Uterus (tissue), 3 donors: ENCODE measurements at regions not wholly inside any gene's neighbourhood (a gene's known extent, or its start where the extent isn't known, plus 50 kb on each side); places are given as distances from the start of the nearest gene placed in this dataset.

Experiments
- DNase-seq, 2 donors: peaks; one replicate each; pipeline ENCODE4 v3.0.0-alpha.2; 2019 to 2020
- H3K27ac ChIP-seq, 2 donors: fragments of 200-600 bp; sonication (generic); 1 replicate in 1 of 2; 2 replicates in 1 of 2; pipeline ENCODE4 v1.5.1; 2016 to 2018
- H3K27me3 ChIP-seq, 2 donors: fragments of 200-600 bp; sonication (generic); one replicate each; pipeline ENCODE4 v1.5.1; 2018 to 2019; ENCODE audit warnings: control low read depth in 1 of 2
- H3K36me3 ChIP-seq, 2 donors: fragments of 200-600 bp; sonication (generic); one replicate each; pipeline ENCODE4 v1.5.1; 2019; ENCODE audit warnings: control low read depth in 1 of 2
- H3K4me1 ChIP-seq, 2 donors: fragments of 200-600 bp; sonication (generic); one replicate each; pipeline ENCODE4 v1.5.1; 2018 to 2019; ENCODE audit warnings: control low read depth in 1 of 2
- H3K4me3 ChIP-seq, 2 donors: fragments of 200-600 bp; sonication (generic); 1 replicate in 1 of 2; 2 replicates in 1 of 2; pipeline ENCODE4 v1.5.1; 2018 to 2019; ENCODE audit warnings: mild to moderate bottlenecking in 1 of 2
- H3K9me3 ChIP-seq, 2 donors: fragments of 200-600 bp; sonication (generic); one replicate each; pipeline ENCODE4 v1.5.1; 2019; ENCODE audit warnings: control low read depth in 1 of 2
- POLR2A ChIP-seq, 2 donors: fragments of 450-650 bp; IDR thresholded peaks; one replicate each; pipeline ENCODE4 v1.6.1; 2016; ENCODE audit warnings: antibody characterized with exemption in 2 of 2, mild to moderate bottlenecking in 1 of 2, moderate library complexity in 1 of 2
- intact Hi-C: fragments of 100-400 bp; cut with DNase I; formaldehyde crosslinking; loops from one replicate; pipeline ENCODE4 v1.15.1; 2023; ENCODE audit warnings: low total_unique reads
- TF ChIP-seq, protein P1 (sequence below), 4 experiments: fragments of 200-600 bp in 2 of 4; fragments of 450-650 bp in 2 of 4; sonication (generic) in 2 of 4; IDR thresholded peaks; one replicate each; pipeline ENCODE4 v1.5.1; 2016 to 2019; ENCODE audit warnings: antibody characterized with exemption in 4 of 4, mild to moderate bottlenecking in 2 of 4, moderate library complexity in 1 of 4
- donor health status: DM: yes; HTN: yes; CAD: no.

DNA sequence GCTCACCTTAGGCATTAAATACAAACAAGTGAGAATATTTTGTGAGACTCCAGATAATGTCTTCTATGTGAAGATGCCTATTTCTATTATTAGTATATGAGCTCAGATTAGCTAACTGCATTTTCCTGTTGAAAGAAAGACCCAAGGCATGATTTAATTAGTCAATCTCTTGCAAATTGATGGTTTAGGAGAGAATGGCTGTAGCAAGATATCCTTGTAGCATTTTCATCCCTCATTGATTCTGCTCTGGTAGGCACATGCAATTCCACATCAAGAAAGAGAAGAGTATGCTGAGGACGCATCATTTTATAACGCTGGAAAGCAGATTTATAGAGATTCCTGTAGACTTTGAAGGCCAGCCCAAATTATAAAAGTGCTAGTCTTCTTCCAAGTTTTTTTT, 332.0 kb downstream of the SOX11 start:
- intact Hi-C loops, result no loop called here
- TF ChIP-seq, protein P1, sequence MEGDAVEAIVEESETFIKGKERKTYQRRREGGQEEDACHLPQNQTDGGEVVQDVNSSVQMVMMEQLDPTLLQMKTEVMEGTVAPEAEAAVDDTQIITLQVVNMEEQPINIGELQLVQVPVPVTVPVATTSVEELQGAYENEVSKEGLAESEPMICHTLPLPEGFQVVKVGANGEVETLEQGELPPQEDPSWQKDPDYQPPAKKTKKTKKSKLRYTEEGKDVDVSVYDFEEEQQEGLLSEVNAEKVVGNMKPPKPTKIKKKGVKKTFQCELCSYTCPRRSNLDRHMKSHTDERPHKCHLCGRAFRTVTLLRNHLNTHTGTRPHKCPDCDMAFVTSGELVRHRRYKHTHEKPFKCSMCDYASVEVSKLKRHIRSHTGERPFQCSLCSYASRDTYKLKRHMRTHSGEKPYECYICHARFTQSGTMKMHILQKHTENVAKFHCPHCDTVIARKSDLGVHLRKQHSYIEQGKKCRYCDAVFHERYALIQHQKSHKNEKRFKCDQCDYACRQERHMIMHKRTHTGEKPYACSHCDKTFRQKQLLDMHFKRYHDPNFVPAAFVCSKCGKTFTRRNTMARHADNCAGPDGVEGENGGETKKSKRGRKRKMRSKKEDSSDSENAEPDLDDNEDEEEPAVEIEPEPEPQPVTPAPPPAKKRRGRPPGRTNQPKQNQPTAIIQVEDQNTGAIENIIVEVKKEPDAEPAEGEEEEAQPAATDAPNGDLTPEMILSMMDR (IDR thresholded peaks at IDR 0.05), result no peak
- TF ChIP-seq POLR2A (IDR thresholded peaks at IDR 0.05), result no peak

DNA sequence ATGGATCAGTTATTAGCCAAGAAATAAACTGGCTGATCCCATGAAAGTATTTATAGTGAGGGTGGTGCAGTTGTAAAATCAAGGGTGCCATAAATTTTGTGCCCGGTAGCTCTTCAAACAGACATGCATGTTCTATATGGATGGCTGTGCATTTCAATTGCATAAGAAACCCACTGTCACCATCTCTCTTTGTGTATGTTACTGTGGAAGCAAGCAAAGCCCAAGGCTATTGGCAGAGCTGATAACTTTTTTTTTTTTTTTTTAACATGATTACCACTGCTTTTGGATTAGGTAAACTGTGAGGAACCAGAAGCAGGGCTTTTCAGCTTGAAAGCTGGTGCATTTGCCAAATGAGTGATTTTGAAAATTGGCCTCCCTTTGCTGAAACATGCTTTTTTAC, 332.6 kb downstream of the SOX11 start:
- intact Hi-C loops, result no loop called here
- H3K9me3 ChIP-seq, result no peaks in the 10 kb centered on the region
- no peak for TF ChIP-seq POLR2A (IDR thresholded peaks at IDR 0.05)
- TF ChIP-seq, protein P1 (IDR thresholded peaks at IDR 0.05), result no peak
- H3K27ac ChIP-seq, result no peak overlapping the region
- no peaks in the 10 kb centered on the region for H3K27me3 ChIP-seq
- H3K4me3 ChIP-seq, result no peak overlapping the region
- no peaks in the 10 kb centered on the region for H3K4me1 ChIP-seq
- H3K36me3 ChIP-seq, result no peaks in the 10 kb centered on the region
- DNase-seq, result no peak

More for the DNA sequence above, 332.0 kb downstream of the SOX11 start:
- H3K36me3 ChIP-seq, result no peaks in the 10 kb centered on the region
- no peaks in the 10 kb centered on the region for H3K27me3 ChIP-seq
- H3K27ac ChIP-seq, result no peak overlapping the region
- DNase-seq, result no peak
- H3K4me1 ChIP-seq, result no peaks in the 10 kb centered on the region
- no peak overlapping the region for H3K4me3 ChIP-seq
- no peaks in the 10 kb centered on the region for H3K9me3 ChIP-seq

DNA sequence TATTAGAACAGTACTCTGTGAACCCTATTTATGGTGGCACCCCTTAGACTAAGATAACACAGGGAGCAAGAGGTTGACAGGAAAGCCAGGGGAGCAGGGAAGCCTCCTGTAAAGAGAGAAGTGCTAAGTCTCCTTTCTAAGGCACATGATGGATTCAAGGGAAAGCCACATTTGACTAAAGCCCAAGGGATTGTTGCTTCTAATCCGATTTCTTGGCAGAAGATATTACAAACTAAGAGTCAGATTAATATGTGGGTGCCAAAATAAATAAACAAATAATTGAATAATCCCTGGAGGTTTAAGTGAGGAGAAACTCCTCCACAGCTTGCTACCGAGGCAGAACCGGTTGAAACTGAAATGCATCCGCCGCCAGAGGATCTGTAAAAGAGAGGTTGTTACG, 333.2 kb downstream of the SOX11 start:
- Histone ChIP-seq H3K36me3 (no peaks in the 10 kb centered on the region), H3K27me3 (no peaks in the 10 kb centered on the region), H3K9me3 (no peaks in the 10 kb centered on the region), H3K27ac (no peak overlapping the region), H3K4me1 (no peaks in the 10 kb centered on the region), H3K4me3 (no peak overlapping the region)
- no peak for DNase-seq
- TF ChIP-seq POLR2A (IDR thresholded peaks at IDR 0.05), result no peak
- TF ChIP-seq, protein P1 (IDR thresholded peaks at IDR 0.05), result no peak
- intact Hi-C loops, result no loop called here

DNA sequence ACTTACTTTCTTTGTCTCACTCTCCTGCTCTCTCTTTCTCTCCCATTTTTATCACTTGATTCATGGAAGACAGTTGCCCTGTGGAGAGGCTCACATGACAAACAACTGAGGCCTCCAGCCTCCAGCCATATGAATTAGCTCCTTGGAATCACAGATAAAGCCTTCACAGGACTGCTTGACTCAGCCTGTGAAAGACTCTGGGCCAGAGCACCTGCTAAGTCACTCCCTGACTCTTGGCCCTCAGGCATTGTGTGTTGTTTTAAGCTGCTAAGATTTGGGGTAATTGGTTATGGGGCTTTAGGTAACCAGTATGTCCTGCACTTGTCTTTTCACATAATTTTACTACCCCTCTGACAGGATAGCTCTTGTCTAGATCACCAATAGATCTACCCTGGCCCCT, 334.9 kb downstream of the SOX11 start:
- Histone ChIP-seq H3K27ac (no peak overlapping the region), H3K9me3 (no peaks in the 10 kb centered on the region), H3K27me3 (no peaks in the 10 kb centered on the region), H3K4me3 (no peak overlapping the region), H3K4me1 (no peaks in the 10 kb centered on the region), H3K36me3 (no peaks in the 10 kb centered on the region)
- intact Hi-C loops, result no loop called here
- no peak for DNase-seq
- TF ChIP-seq, protein P1 (IDR thresholded peaks at IDR 0.05), result no peak
- no peak for TF ChIP-seq POLR2A (IDR thresholded peaks at IDR 0.05)

DNA sequence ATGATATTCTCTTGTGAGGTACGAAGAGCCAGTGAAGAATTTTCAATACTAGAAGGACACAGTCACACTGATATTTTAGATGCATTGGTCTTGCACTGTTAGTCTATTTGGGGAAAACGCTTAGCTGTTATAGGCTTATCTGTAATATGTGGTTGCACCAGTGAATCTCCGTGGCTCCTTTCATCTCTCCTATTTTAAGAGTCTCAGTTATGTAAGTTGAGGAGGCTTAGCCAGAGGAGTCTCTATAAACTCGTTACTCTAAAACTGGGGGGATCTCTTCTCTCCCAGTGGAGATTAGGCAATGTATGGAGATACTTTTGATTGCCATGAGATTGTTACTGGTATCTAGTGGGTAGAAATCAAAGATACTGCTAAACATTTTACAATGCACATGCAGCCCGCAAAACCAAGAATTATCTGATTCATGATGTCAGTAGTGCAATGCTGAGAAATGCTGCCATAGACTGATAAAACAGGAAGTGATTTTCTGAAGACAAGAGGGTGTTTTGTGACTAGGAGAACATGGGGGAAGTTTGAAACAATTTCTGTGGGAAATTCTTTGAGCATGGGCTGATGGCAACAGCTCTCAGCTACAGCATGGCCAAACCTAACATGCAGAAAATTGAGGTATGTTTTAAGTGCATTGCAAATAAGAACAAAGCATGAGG, 339.1 kb downstream of the SOX11 start:
- Histone ChIP-seq H3K27me3 (no peaks in the 10 kb centered on the region), H3K9me3 (no peaks in the 10 kb centered on the region), H3K27ac (no peak overlapping the region), H3K36me3 (no peaks in the 10 kb centered on the region), H3K4me1 (no peaks in the 10 kb centered on the region), H3K4me3 (no peak overlapping the region)
- DNase-seq, result no peak
- TF ChIP-seq POLR2A (IDR thresholded peaks at IDR 0.05), result no peak
- TF ChIP-seq, protein P1 (IDR thresholded peaks at IDR 0.05), result no peak
- intact Hi-C loops, result no loop called here
